Chondrocyte (in vitro differentiated cells): ENCODE measurements at regions not wholly inside any gene's neighbourhood (a gene's known extent, or its start where the extent isn't known, plus 50 kb on each side); places are given as distances from the start of the nearest gene placed in this dataset.

ENCODE experiments used
- DNase-seq: peaks from one replicate; pipeline ENCODE4 v3.0.0; 2021; ENCODE audit warnings: mixed read lengths, low spot score
- H3K27ac Mint-ChIP-seq: one replicate; pipeline ENCODE4 v1.8.0; 2021; ENCODE audit warnings: mild to moderate bottlenecking, moderate library complexity, mixed read lengths; ENCODE audit not compliant: unreplicated experiment
- H3K27me3 Mint-ChIP-seq: 2 replicates; pipeline ENCODE4 v1.8.0; 2021; ENCODE audit warnings: low read depth, mixed read lengths
- H3K36me3 Mint-ChIP-seq: 2 replicates; pipeline ENCODE4 v1.8.0; 2021; ENCODE audit warnings: low read depth, mixed read lengths
- H3K4me1 Mint-ChIP-seq: 2 replicates; pipeline ENCODE4 v1.8.0; 2021; ENCODE audit warnings: low read depth, mild to moderate bottlenecking, mixed read lengths
- H3K4me3 Mint-ChIP-seq: one replicate; pipeline ENCODE4 v1.8.0; 2021; ENCODE audit warnings: mild to moderate bottlenecking, moderate library complexity, mixed read lengths; ENCODE audit not compliant: unreplicated experiment
- H3K9me3 Mint-ChIP-seq: 2 replicates; pipeline ENCODE4 v1.8.0; 2021; ENCODE audit warnings: low read depth, mixed read lengths
- TF ChIP-seq, protein P1 (sequence below): fragments of 200-600 bp; sonication (generic); IDR thresholded peaks from 2 replicates; pipeline ENCODE4 v1.5.0; 2021; ENCODE audit warnings: antibody characterized with exemption, mild to moderate bottlenecking, moderate library complexity

DNA sequence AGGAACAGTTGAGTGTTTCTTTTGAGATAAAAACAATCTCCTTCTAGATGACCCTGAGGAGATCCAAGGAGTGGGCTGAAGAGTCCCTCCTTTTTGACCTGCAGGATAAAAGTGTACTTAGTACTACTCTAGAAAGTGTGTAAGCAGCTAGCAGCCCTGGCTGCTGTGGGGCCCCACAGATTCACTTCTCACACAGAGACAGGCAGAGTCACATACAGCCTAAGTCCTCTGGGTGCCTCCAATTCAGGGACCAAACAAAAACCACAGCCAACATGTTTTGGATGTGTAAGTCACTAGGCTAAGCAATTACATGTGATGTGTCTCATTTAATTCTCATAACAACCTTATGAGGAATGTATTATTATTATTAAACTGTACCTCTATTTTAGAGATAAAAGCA lies 97.1 kb downstream of the TMEM100 start:
- Mint-ChIP-seq H3K27ac (no peak overlapping the region), H3K4me3 (no peak overlapping the region), H3K27me3 (peaks cover 5% of the 10 kb centered on the region), H3K4me1 (no peaks in the 10 kb centered on the region), H3K9me3 (no peaks in the 10 kb centered on the region), H3K36me3 (no peaks in the 10 kb centered on the region)
- DNase-seq: no peak
- TF ChIP-seq, protein P1, sequence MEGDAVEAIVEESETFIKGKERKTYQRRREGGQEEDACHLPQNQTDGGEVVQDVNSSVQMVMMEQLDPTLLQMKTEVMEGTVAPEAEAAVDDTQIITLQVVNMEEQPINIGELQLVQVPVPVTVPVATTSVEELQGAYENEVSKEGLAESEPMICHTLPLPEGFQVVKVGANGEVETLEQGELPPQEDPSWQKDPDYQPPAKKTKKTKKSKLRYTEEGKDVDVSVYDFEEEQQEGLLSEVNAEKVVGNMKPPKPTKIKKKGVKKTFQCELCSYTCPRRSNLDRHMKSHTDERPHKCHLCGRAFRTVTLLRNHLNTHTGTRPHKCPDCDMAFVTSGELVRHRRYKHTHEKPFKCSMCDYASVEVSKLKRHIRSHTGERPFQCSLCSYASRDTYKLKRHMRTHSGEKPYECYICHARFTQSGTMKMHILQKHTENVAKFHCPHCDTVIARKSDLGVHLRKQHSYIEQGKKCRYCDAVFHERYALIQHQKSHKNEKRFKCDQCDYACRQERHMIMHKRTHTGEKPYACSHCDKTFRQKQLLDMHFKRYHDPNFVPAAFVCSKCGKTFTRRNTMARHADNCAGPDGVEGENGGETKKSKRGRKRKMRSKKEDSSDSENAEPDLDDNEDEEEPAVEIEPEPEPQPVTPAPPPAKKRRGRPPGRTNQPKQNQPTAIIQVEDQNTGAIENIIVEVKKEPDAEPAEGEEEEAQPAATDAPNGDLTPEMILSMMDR: no peak

DNA sequence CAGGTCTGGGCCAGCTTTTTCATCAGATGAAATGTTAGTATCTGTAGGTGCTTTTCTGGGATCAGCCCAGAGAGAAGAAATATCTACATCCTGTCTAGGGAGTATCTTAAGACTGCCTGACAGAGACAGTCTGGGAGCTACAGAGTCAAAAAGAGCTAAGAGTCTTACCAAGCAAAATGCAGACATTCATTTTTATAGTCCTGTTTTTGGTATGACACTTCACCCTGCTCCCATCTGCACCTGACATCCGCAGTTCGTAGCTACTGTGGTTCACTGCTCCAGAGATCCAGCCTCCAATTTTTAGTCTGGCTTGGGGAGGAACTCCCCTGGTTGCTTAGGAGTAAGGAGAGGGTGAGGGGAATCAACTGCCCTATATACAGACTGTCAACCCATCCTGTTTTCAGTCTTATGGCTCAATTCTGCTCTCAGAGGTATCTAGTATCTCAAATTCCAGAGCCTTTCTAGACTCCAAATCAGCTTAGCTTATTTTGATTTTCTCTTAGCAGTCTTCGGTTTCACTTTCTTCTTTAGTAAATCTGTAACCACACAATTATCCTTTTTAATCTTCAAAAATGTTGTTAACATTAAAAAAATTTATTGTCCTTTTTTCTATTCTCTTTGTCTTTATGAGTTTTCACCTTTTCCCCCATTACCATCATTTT lies 97.8 kb downstream of the TMEM100 start:
- TF ChIP-seq, protein P1: no peak
- H3K4me3 Mint-ChIP-seq: no peak overlapping the region
- H3K27me3 Mint-ChIP-seq: peaks cover 4% of the 10 kb centered on the region
- no peaks in the 10 kb centered on the region for H3K36me3 Mint-ChIP-seq
- no peaks in the 10 kb centered on the region for H3K4me1 Mint-ChIP-seq
- H3K27ac Mint-ChIP-seq: no peak overlapping the region
- H3K9me3 Mint-ChIP-seq: no peaks in the 10 kb centered on the region
- no peak for DNase-seq

DNA sequence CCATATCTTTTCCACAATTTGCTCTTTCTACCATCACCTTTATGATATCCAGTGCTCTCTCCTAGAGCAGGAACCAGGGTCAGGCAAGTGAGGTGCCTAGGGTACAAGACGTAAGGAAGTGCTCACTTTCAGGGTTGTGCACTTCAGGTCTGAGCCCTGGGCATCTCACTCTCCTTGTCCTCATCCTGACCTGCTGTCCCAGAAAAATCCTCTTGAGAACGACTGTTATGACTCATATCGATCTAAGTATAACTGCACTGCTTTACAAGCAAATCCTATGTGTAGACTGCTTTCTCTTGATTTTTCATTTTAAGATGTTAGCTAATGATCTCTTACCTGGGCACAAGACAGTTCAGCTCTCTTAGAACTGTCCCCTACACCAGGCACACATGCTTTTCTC lies 100.1 kb downstream of the TMEM100 start:
- H3K36me3 Mint-ChIP-seq: no peaks in the 10 kb centered on the region
- H3K27me3 Mint-ChIP-seq: peaks cover 3% of the 10 kb centered on the region
- H3K27ac Mint-ChIP-seq: no peak overlapping the region
- H3K4me1 Mint-ChIP-seq: no peaks in the 10 kb centered on the region
- H3K4me3 Mint-ChIP-seq: no peak overlapping the region
- H3K9me3 Mint-ChIP-seq: no peaks in the 10 kb centered on the region
- TF ChIP-seq, protein P1: no peak
- no peak for DNase-seq

DNA sequence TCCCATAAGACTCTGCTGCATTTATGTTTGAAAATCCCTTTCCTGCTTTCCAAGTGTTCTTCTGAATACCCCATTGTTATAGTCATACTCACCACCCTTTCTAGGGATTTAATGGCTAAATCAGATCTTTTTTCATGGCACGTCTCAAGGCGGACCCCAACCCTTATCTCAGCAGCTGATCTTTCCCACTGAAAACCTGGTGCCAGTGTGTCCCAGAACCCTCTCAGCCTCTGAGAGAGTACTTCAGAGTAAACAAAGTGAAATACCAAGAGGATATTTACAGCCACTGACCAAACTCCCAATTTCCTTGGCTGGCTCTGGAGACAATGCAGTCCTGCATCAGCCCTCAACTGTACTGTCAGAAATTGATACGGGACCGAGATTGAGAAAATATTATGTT lies 101.7 kb downstream of the TMEM100 start:
- TF ChIP-seq, protein P1: no peak
- Mint-ChIP-seq H3K4me1 (no peaks in the 10 kb centered on the region), H3K27me3 (peaks cover 3% of the 10 kb centered on the region), H3K27ac (no peak overlapping the region), H3K9me3 (no peaks in the 10 kb centered on the region), H3K36me3 (no peaks in the 10 kb centered on the region), H3K4me3 (no peak overlapping the region)
- no peak for DNase-seq

DNA sequence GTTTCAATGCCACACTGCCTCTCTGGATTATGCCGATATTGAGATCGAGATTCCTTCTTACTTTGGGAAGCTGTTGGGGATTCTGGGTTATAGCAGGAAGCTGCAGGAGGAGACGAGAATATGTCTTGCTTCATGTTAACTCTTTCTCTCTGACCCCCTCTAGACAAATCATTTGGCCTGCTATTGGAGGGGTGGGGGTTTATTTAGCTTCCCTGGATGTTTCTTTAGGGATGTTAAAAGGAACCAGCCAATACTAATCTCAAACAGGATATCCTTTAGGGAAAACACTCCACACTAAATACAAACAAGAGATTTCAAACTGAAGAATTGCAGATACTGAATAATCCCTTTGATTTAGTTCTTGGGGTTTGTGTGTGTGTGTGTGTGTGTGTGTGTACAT lies 102.6 kb downstream of the TMEM100 start:
- no peaks in the 10 kb centered on the region for H3K4me1 Mint-ChIP-seq
- TF ChIP-seq, protein P1: no peak
- no peaks in the 10 kb centered on the region for H3K36me3 Mint-ChIP-seq
- H3K27ac Mint-ChIP-seq: no peak overlapping the region
- DNase-seq: no peak
- no peak overlapping the region for H3K4me3 Mint-ChIP-seq
- peaks cover 3% of the 10 kb centered on the region for H3K27me3 Mint-ChIP-seq
- no peaks in the 10 kb centered on the region for H3K9me3 Mint-ChIP-seq
